Hepatocyte (in vitro differentiated cells): ENCODE measurements at regions not wholly inside any gene's neighbourhood (a gene's known extent, or its start where the extent isn't known, plus 50 kb on each side); places are given as distances from the start of the nearest gene placed in this dataset.

ENCODE experiments used
- EZH2 ChIP-seq: fragments of 200-600 bp; sonication (generic); IDR thresholded peaks from 2 replicates; pipeline ENCODE4 v1.6.1; 2016; ENCODE audit warnings: antibody characterized with exemption, mild to moderate bottlenecking, borderline replicate concordance
- TF ChIP-seq, protein P1 (sequence below): fragments of 200-600 bp; sonication (generic); IDR thresholded peaks from 2 replicates; pipeline ENCODE4 v1.5.1; 2016; ENCODE audit warnings: antibody characterized with exemption, mild to moderate bottlenecking; ENCODE audit not compliant: poor library complexity

GRCh38 chr2:136215908-136216472 is 98.0 kb upstream of the CXCR4 start:
- TF ChIP-seq, protein P1, sequence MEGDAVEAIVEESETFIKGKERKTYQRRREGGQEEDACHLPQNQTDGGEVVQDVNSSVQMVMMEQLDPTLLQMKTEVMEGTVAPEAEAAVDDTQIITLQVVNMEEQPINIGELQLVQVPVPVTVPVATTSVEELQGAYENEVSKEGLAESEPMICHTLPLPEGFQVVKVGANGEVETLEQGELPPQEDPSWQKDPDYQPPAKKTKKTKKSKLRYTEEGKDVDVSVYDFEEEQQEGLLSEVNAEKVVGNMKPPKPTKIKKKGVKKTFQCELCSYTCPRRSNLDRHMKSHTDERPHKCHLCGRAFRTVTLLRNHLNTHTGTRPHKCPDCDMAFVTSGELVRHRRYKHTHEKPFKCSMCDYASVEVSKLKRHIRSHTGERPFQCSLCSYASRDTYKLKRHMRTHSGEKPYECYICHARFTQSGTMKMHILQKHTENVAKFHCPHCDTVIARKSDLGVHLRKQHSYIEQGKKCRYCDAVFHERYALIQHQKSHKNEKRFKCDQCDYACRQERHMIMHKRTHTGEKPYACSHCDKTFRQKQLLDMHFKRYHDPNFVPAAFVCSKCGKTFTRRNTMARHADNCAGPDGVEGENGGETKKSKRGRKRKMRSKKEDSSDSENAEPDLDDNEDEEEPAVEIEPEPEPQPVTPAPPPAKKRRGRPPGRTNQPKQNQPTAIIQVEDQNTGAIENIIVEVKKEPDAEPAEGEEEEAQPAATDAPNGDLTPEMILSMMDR = no peak
- TF ChIP-seq EZH2 = no peak
